Neuronal stem cell (in vitro differentiated cells): ENCODE measurements at regions not wholly inside any gene's neighbourhood (a gene's known extent, or its start where the extent isn't known, plus 50 kb on each side); places are given as distances from the start of the nearest gene placed in this dataset.

ENCODE experiments used
- DNase-seq: peaks from one replicate; pipeline ENCODE4 v3.0.0-alpha.2; 2013; ENCODE audit warnings: low spot score
- H2AFZ ChIP-seq: one replicate; pipeline ENCODE4 v1.6.1; 2013; ENCODE audit warnings: mild to moderate bottlenecking, low read length, inconsistent platforms
- H2AK5ac ChIP-seq: 2 replicates; pipeline ENCODE4 v1.6.1; 2013; ENCODE audit warnings: low read depth, mild to moderate bottlenecking, inconsistent platforms, low read length, moderate library complexity, mixed read lengths
- H2BK120ac ChIP-seq: 2 replicates; pipeline ENCODE4 v1.6.1; 2013; ENCODE audit warnings: low read depth, mild to moderate bottlenecking, inconsistent platforms, low read length, moderate library complexity, mixed read lengths
- H2BK12ac ChIP-seq: one replicate; pipeline ENCODE4 v1.6.1; 2013; ENCODE audit warnings: low read length, inconsistent platforms
- H2BK15ac ChIP-seq: 2 replicates; pipeline ENCODE4 v1.6.1; 2013; ENCODE audit warnings: mild to moderate bottlenecking, low read length, inconsistent platforms, mixed read lengths
- H2BK5ac ChIP-seq: one replicate; pipeline ENCODE4 v1.6.1; 2013; ENCODE audit warnings: inconsistent platforms, mild to moderate bottlenecking, low read length, moderate library complexity
- H3K14ac ChIP-seq: one replicate; pipeline ENCODE4 v1.6.1; 2013; ENCODE audit warnings: low read length, inconsistent platforms
- H3K18ac ChIP-seq: 2 replicates; pipeline ENCODE4 v1.6.1; 2013; ENCODE audit warnings: low read length, inconsistent platforms
- H3K23ac ChIP-seq: 2 replicates; pipeline ENCODE4 v1.6.1; 2013; ENCODE audit warnings: low read depth, mild to moderate bottlenecking, mixed read lengths, low read length, inconsistent platforms; ENCODE audit not compliant: poor library complexity
- H3K27ac ChIP-seq: replicated peaks from 3 replicates; pipeline ENCODE4 v1.5.1; 2013; ENCODE audit warnings: low read length, inconsistent platforms
- H3K27me3 ChIP-seq, 3 experiments: 2 replicates each; pipeline ENCODE4 v1.6.1; 2013; ENCODE audit warnings: low read length in 3 of 3, mild to moderate bottlenecking in 2 of 3, inconsistent platforms in 1 of 3, low read depth in 1 of 3, mixed read lengths in 1 of 3, moderate library complexity in 1 of 3; ENCODE audit not compliant: control insufficient read depth in 3 of 3, insufficient read depth in 3 of 3
- H3K36me3 ChIP-seq, 2 donors: replicated peaks in 1 of 2; 2 replicates each; pipeline ENCODE4 v1.6.1; 2013; ENCODE audit warnings: low read length in 2 of 2; ENCODE audit not compliant: control insufficient read depth in 2 of 2, insufficient read depth in 2 of 2
- H3K4ac ChIP-seq: 2 replicates; pipeline ENCODE4 v1.6.1; 2013; ENCODE audit warnings: inconsistent platforms, mild to moderate bottlenecking, low read length, moderate library complexity
- H3K4me1 ChIP-seq, 2 donors: 1 replicate in 1 of 2; 2 replicates in 1 of 2; pipeline ENCODE4 v1.6.1; 2013; ENCODE audit warnings: low read length in 2 of 2, low read depth in 1 of 2; ENCODE audit not compliant: control insufficient read depth in 2 of 2, insufficient read depth in 1 of 2
- H3K4me2 ChIP-seq: one replicate; pipeline ENCODE4 v1.6.1; 2013; ENCODE audit warnings: mild to moderate bottlenecking, low read length, inconsistent platforms; ENCODE audit not compliant: insufficient read depth, poor library complexity, severe bottlenecking
- H3K4me3 ChIP-seq, 2 donors: 2 replicates each; pipeline ENCODE4 v1.5.1; 2013; ENCODE audit warnings: low read length in 2 of 2, mild to moderate bottlenecking in 2 of 2, inconsistent platforms in 1 of 2, moderate library complexity in 1 of 2
- H3K79me1 ChIP-seq: one replicate; pipeline ENCODE4 v1.6.1; 2013; ENCODE audit warnings: low read depth, mild to moderate bottlenecking, inconsistent platforms, low read length, moderate library complexity
- H3K9ac ChIP-seq: one replicate; pipeline ENCODE4 v1.6.1; 2013; ENCODE audit warnings: mild to moderate bottlenecking, low read depth, low read length, inconsistent platforms; ENCODE audit not compliant: poor library complexity
- H3K9me3 ChIP-seq, 2 donors: replicated peaks in 1 of 2; 2 replicates each; pipeline versions ENCODE3 to v1.6.1; 2013; ENCODE audit warnings: low read length in 2 of 2, mild to moderate bottlenecking in 2 of 2, inconsistent platforms in 1 of 2, low read depth in 1 of 2, mixed read lengths in 1 of 2, moderate library complexity in 1 of 2; ENCODE audit not compliant: control insufficient read depth in 2 of 2, insufficient read depth in 1 of 2
- H4K8ac ChIP-seq: one replicate; pipeline ENCODE4 v1.6.1; 2013; ENCODE audit warnings: low read depth, mild to moderate bottlenecking, inconsistent platforms, low read length, moderate library complexity
- H4K91ac ChIP-seq: one replicate; pipeline ENCODE4 v1.6.1; 2013; ENCODE audit warnings: low read length, low read depth, mild to moderate bottlenecking, inconsistent platforms; ENCODE audit not compliant: poor library complexity
- WGBS, 2 donors: extraction: QIAGEN DNeasy Blood & Tissue Kit; methylation state at CpG; one replicate each; pipeline ENCODE4 v1.1.7; 2013; ENCODE audit warnings: missing lambda C conversion rate in 2 of 2, mixed read lengths in 1 of 2; ENCODE audit not compliant: insufficient read length in 2 of 2, insufficient replicate concordance in 1 of 2; ENCODE audit errors: extremely low coverage in 2 of 2; 5-methylcytosine and 5-hydroxymethylcytosine counted together

DNA sequence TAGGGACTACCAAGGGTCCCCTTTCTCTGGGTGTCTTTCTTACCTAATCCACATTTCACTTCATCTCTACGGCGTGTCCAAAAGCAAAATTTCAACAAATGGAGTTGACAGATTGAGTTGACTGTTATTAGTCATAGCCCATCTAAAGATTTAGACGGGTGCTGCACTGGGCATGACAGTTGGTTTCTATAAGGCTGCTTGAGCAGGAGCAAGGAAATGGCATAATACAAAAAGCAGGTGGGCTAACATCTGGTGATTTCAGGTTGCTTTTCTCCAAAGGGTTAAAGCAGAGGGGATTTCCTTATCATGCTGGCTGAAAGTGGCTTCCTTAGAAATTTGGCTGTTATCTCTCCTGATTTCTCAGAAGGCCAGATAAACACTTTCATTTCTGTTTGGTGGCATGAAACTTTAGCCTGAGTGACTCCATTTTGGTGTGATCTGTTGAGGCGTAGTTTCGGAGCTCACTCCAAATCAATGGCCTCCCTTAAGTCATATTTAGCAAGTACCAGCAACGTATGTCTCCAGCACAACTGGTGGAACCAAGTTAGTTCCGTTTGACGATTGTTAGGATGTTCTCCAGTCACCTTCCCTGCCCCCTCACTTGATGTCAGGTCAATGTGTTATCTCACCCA, 440.4 kb downstream of the FGF9 start:
- no peak overlapping the region for H2BK15ac ChIP-seq
- H3K27me3 ChIP-seq: no peaks in the 10 kb centered on the region
- no peak overlapping the region for H3K18ac ChIP-seq

GRCh38 chr13:22111961-22112360, 441.1 kb downstream of the FGF9 start:
- Histone ChIP-seq H3K27me3 (no peaks in the 10 kb centered on the region), H3K4me1 (peaks cover 0 to 1% of the 10 kb centered on the region in 2 donors), H2AK5ac (no peak overlapping the region), H2BK12ac (no peak overlapping the region), H4K91ac (no peak overlapping the region), H3K36me3 (no peaks in the 10 kb centered on the region), H2BK5ac (no peak overlapping the region), H3K79me1 (no peaks in the 10 kb centered on the region), H3K23ac (no peak overlapping the region), H3K4ac (no peak overlapping the region), H3K9me3 (no peaks in the 10 kb centered on the region), H3K9ac (no peak overlapping the region), H2BK15ac (no peak overlapping the region), H3K4me3 (no peak overlapping the region), H3K14ac (no peak overlapping the region), H3K18ac (no peak overlapping the region), H3K27ac (no peak overlapping the region), H2AFZ (no peak overlapping the region), H4K8ac (no peak overlapping the region), H3K4me2 (no peak overlapping the region), H2BK120ac (no peak overlapping the region)
- no CpG with 5 or more reads among the region's 11 CpGs for WGBS, 2 donors
- no peak for DNase-seq

More for the DNA sequence above, 440.4 kb downstream of the FGF9 start:
- no peaks in the 10 kb centered on the region for H3K9me3 ChIP-seq
- no peaks in the 10 kb centered on the region for H3K79me1 ChIP-seq
- no peak overlapping the region for H4K8ac ChIP-seq
- H3K4me1 ChIP-seq: peaks cover 0 to 1% of the 10 kb centered on the region in 2 donors
- H2AFZ ChIP-seq: no peak overlapping the region
- no peak overlapping the region for H2BK120ac ChIP-seq
- no peak overlapping the region for H3K9ac ChIP-seq
- no peak for DNase-seq
- H3K4me2 ChIP-seq: no peak overlapping the region
- no peak overlapping the region for H4K91ac ChIP-seq
- H3K36me3 ChIP-seq: no peaks in the 10 kb centered on the region
- H3K4me3 ChIP-seq: no peak overlapping the region
- H3K14ac ChIP-seq: no peak overlapping the region
- H2BK5ac ChIP-seq: no peak overlapping the region
- no peak overlapping the region for H3K4ac ChIP-seq
- no CpG with 5 or more reads among the region's 8 CpGs for WGBS, 2 donors
- no peak overlapping the region for H2AK5ac ChIP-seq
- no peak overlapping the region for H3K27ac ChIP-seq
- H2BK12ac ChIP-seq: no peak overlapping the region
- no peak overlapping the region for H3K23ac ChIP-seq

GRCh38 chr13:22112956-22113745, 442.3 kb downstream of the FGF9 start:
- H3K36me3 ChIP-seq: no peaks in the 10 kb centered on the region
- H3K4me1 ChIP-seq: peaks cover 0 to 1% of the 10 kb centered on the region in 2 donors
- no peak for DNase-seq
- H2BK120ac ChIP-seq: no peak overlapping the region
- H2BK5ac ChIP-seq: no peak overlapping the region
- no peak overlapping the region for H4K8ac ChIP-seq
- H3K23ac ChIP-seq: no peak overlapping the region
- H3K9me3 ChIP-seq: no peaks in the 10 kb centered on the region
- no peak overlapping the region for H3K4me2 ChIP-seq
- no peak overlapping the region for H3K9ac ChIP-seq
- no peak overlapping the region for H3K18ac ChIP-seq
- no peak overlapping the region for H2BK15ac ChIP-seq
- no peak overlapping the region for H2BK12ac ChIP-seq
- no peak overlapping the region for H3K4me3 ChIP-seq
- no peak overlapping the region for H3K27ac ChIP-seq
- no peak overlapping the region for H2AK5ac ChIP-seq
- H3K4ac ChIP-seq: no peak overlapping the region
- no peaks in the 10 kb centered on the region for H3K27me3 ChIP-seq
- H4K91ac ChIP-seq: no peak overlapping the region
- no peaks in the 10 kb centered on the region for H3K79me1 ChIP-seq
- no peak overlapping the region for H2AFZ ChIP-seq
- WGBS, 2 donors: no CpG with 5 or more reads among the region's 11 CpGs
- H3K14ac ChIP-seq: no peak overlapping the region

GRCh38 chr13:22114630-22115311, 443.9 kb downstream of the FGF9 start:
- Histone ChIP-seq H3K9me3 (no peaks in the 10 kb centered on the region), H3K4me3 (no peak overlapping the region), H3K4me1 (peaks cover 0 to 3% of the 10 kb centered on the region in 2 donors), H3K23ac (no peak overlapping the region), H2AK5ac (no peak overlapping the region), H3K27ac (no peak overlapping the region), H2BK5ac (no peak overlapping the region), H3K9ac (no peak overlapping the region), H4K8ac (no peak overlapping the region), H3K27me3 (no peaks in the 10 kb centered on the region), H2AFZ (no peak overlapping the region), H2BK15ac (no peak overlapping the region), H4K91ac (no peak overlapping the region), H3K4ac (no peak overlapping the region), H2BK12ac (no peak overlapping the region), H2BK120ac (no peak overlapping the region), H3K14ac (no peak overlapping the region), H3K18ac (no peak overlapping the region), H3K79me1 (no peaks in the 10 kb centered on the region), H3K36me3 (no peaks in the 10 kb centered on the region), H3K4me2 (no peak overlapping the region)
- no peak for DNase-seq
- no CpG with 5 or more reads among the region's 9 CpGs for WGBS, 2 donors
